ENCODE measurements at regions not wholly inside any gene's neighbourhood (a gene's known extent, or its start where the extent isn't known, plus 50 kb on each side); places are given as distances from the start of the nearest gene placed in this dataset.

- TF ChIP-seq, protein P1, sequence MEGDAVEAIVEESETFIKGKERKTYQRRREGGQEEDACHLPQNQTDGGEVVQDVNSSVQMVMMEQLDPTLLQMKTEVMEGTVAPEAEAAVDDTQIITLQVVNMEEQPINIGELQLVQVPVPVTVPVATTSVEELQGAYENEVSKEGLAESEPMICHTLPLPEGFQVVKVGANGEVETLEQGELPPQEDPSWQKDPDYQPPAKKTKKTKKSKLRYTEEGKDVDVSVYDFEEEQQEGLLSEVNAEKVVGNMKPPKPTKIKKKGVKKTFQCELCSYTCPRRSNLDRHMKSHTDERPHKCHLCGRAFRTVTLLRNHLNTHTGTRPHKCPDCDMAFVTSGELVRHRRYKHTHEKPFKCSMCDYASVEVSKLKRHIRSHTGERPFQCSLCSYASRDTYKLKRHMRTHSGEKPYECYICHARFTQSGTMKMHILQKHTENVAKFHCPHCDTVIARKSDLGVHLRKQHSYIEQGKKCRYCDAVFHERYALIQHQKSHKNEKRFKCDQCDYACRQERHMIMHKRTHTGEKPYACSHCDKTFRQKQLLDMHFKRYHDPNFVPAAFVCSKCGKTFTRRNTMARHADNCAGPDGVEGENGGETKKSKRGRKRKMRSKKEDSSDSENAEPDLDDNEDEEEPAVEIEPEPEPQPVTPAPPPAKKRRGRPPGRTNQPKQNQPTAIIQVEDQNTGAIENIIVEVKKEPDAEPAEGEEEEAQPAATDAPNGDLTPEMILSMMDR (IDR thresholded peaks at IDR 0.05) = no peak
- no peak for TF ChIP-seq POLR2AphosphoS5 (IDR thresholded peaks at IDR 0.05)
- TF ChIP-seq POLR2A (IDR thresholded peaks at IDR 0.05) = no peak
- no peak for TF ChIP-seq EP300 (IDR thresholded peaks at IDR 0.05)
Observed at GRCh38 chr4:65223601-65224000, 446.7 kb downstream of the EPHA5 start.
